ENCODE measurements at regions not wholly inside any gene's neighbourhood (a gene's known extent, or its start where the extent isn't known, plus 50 kb on each side); places are given as distances from the start of the nearest gene placed in this dataset.

GRCh38 chr13:82672248-82672647 lies 1210.0 kb downstream of the SLITRK1 start:
- H3K27me3 ChIP-seq (ENCODE audit: control insufficient read depth, insufficient read depth, low read length), result no peaks in the 10 kb centered on the region
- H3K4me1 ChIP-seq (ENCODE audit: control insufficient read depth, insufficient read depth, low read length), result peaks cover 10% of the 10 kb centered on the region
- peaks cover 7% of the 10 kb centered on the region for H3K9me3 ChIP-seq (ENCODE audit: control insufficient read depth, insufficient read depth, low read length)
- no peaks in the 10 kb centered on the region for H3K36me3 ChIP-seq (ENCODE audit: control insufficient read depth, insufficient read depth, low read length)
- H3K9ac ChIP-seq (ENCODE audit: low read depth, low read length), result no peak overlapping the region
- no peak overlapping the region for H3K4me3 ChIP-seq (ENCODE audit: low read depth, low read length)

GRCh38 chr13:82664183-82664582 lies 1218.1 kb downstream of the SLITRK1 start:
- Histone ChIP-seq H3K9me3 (ENCODE audit: control insufficient read depth, insufficient read depth, low read length) (no peaks in the 10 kb centered on the region), H3K4me1 (ENCODE audit: control insufficient read depth, insufficient read depth, low read length) (no peaks in the 10 kb centered on the region), H3K36me3 (ENCODE audit: control insufficient read depth, insufficient read depth, low read length) (no peaks in the 10 kb centered on the region)

GRCh38 chr13:82661126-82661525 lies 1221.1 kb downstream of the SLITRK1 start:
- Histone ChIP-seq H3K9me3 (ENCODE audit: control insufficient read depth, insufficient read depth, low read length) (no peaks in the 10 kb centered on the region), H3K36me3 (ENCODE audit: control insufficient read depth, insufficient read depth, low read length) (no peaks in the 10 kb centered on the region), H3K9ac (ENCODE audit: low read depth, low read length) (no peak overlapping the region), H3K4me3 (ENCODE audit: low read depth, low read length) (no peak overlapping the region), H3K27me3 (ENCODE audit: control insufficient read depth, insufficient read depth, low read length) (no peaks in the 10 kb centered on the region), H3K4me1 (ENCODE audit: control insufficient read depth, insufficient read depth, low read length) (no peaks in the 10 kb centered on the region)

More at GRCh38 chr13:82664183-82664582, 1218.1 kb downstream of the SLITRK1 start:
- H3K27me3 ChIP-seq (ENCODE audit: control insufficient read depth, insufficient read depth, low read length), result no peaks in the 10 kb centered on the region
- H3K9ac ChIP-seq (ENCODE audit: low read depth, low read length), result no peak overlapping the region
- no peak overlapping the region for H3K4me3 ChIP-seq (ENCODE audit: low read depth, low read length)

- Histone ChIP-seq H3K36me3 (ENCODE audit: control insufficient read depth, insufficient read depth, low read length) (no peaks in the 10 kb centered on the region), H3K9me3 (ENCODE audit: control insufficient read depth, insufficient read depth, low read length) (no peaks in the 10 kb centered on the region), H3K27me3 (ENCODE audit: control insufficient read depth, insufficient read depth, low read length) (no peaks in the 10 kb centered on the region), H3K4me1 (ENCODE audit: control insufficient read depth, insufficient read depth, low read length) (no peaks in the 10 kb centered on the region), H3K9ac (ENCODE audit: low read depth, low read length) (no peak overlapping the region), H3K4me3 (ENCODE audit: low read depth, low read length) (no peak overlapping the region)
These were observed 1223.5 kb downstream of the SLITRK1 start for GRCh38 chr13:82658811-82659210.

- Histone ChIP-seq H3K27me3 (ENCODE audit: control insufficient read depth, insufficient read depth, low read length) (no peaks in the 10 kb centered on the region), H3K9ac (ENCODE audit: low read depth, low read length) (no peak overlapping the region), H3K9me3 (ENCODE audit: control insufficient read depth, insufficient read depth, low read length) (no peaks in the 10 kb centered on the region), H3K4me3 (ENCODE audit: low read depth, low read length) (no peak overlapping the region), H3K4me1 (ENCODE audit: control insufficient read depth, insufficient read depth, low read length) (no peaks in the 10 kb centered on the region), H3K36me3 (ENCODE audit: control insufficient read depth, insufficient read depth, low read length) (no peaks in the 10 kb centered on the region)
These were observed 1224.8 kb downstream of the SLITRK1 start for GRCh38 chr13:82657471-82657870.

- Histone ChIP-seq H3K9me3 (ENCODE audit: control insufficient read depth, insufficient read depth, low read length) (no peaks in the 10 kb centered on the region), H3K4me3 (ENCODE audit: low read depth, low read length) (no peak overlapping the region), H3K9ac (ENCODE audit: low read depth, low read length) (no peak overlapping the region), H3K4me1 (ENCODE audit: control insufficient read depth, insufficient read depth, low read length) (no peaks in the 10 kb centered on the region), H3K36me3 (ENCODE audit: control insufficient read depth, insufficient read depth, low read length) (no peaks in the 10 kb centered on the region), H3K27me3 (ENCODE audit: control insufficient read depth, insufficient read depth, low read length) (no peaks in the 10 kb centered on the region)
These were observed 1227.1 kb downstream of the SLITRK1 start for GRCh38 chr13:82654861-82655855.

GRCh38 chr13:82654143-82654542 lies 1228.1 kb downstream of the SLITRK1 start:
- no peaks in the 10 kb centered on the region for H3K9me3 ChIP-seq (ENCODE audit: control insufficient read depth, insufficient read depth, low read length)

GRCh38 chr13:82647540-82647939 lies 1234.7 kb downstream of the SLITRK1 start:
- Histone ChIP-seq H3K4me3 (ENCODE audit: low read depth, low read length) (no peak overlapping the region), H3K9me3 (ENCODE audit: control insufficient read depth, insufficient read depth, low read length) (no peaks in the 10 kb centered on the region), H3K9ac (ENCODE audit: low read depth, low read length) (no peak overlapping the region), H3K36me3 (ENCODE audit: control insufficient read depth, insufficient read depth, low read length) (no peaks in the 10 kb centered on the region), H3K27me3 (ENCODE audit: control insufficient read depth, insufficient read depth, low read length) (no peaks in the 10 kb centered on the region), H3K4me1 (ENCODE audit: control insufficient read depth, insufficient read depth, low read length) (no peaks in the 10 kb centered on the region)

More at GRCh38 chr13:82654143-82654542, 1228.1 kb downstream of the SLITRK1 start:
- Histone ChIP-seq H3K4me1 (ENCODE audit: control insufficient read depth, insufficient read depth, low read length) (no peaks in the 10 kb centered on the region), H3K9ac (ENCODE audit: low read depth, low read length) (no peak overlapping the region), H3K36me3 (ENCODE audit: control insufficient read depth, insufficient read depth, low read length) (no peaks in the 10 kb centered on the region), H3K27me3 (ENCODE audit: control insufficient read depth, insufficient read depth, low read length) (no peaks in the 10 kb centered on the region), H3K4me3 (ENCODE audit: low read depth, low read length) (no peak overlapping the region)

GRCh38 chr13:82636119-82636518 lies 1246.2 kb downstream of the SLITRK1 start:
- Histone ChIP-seq H3K4me1 (ENCODE audit: control insufficient read depth, insufficient read depth, low read length) (no peaks in the 10 kb centered on the region), H3K4me3 (ENCODE audit: low read depth, low read length) (no peak overlapping the region), H3K27me3 (ENCODE audit: control insufficient read depth, insufficient read depth, low read length) (no peaks in the 10 kb centered on the region), H3K36me3 (ENCODE audit: control insufficient read depth, insufficient read depth, low read length) (no peaks in the 10 kb centered on the region), H3K9me3 (ENCODE audit: control insufficient read depth, insufficient read depth, low read length) (no peaks in the 10 kb centered on the region), H3K9ac (ENCODE audit: low read depth, low read length) (no peak overlapping the region)

- Histone ChIP-seq H3K27me3 (ENCODE audit: control insufficient read depth, insufficient read depth, low read length) (no peaks in the 10 kb centered on the region), H3K4me1 (ENCODE audit: control insufficient read depth, insufficient read depth, low read length) (no peaks in the 10 kb centered on the region), H3K4me3 (ENCODE audit: low read depth, low read length) (no peak overlapping the region), H3K9me3 (ENCODE audit: control insufficient read depth, insufficient read depth, low read length) (no peaks in the 10 kb centered on the region), H3K36me3 (ENCODE audit: control insufficient read depth, insufficient read depth, low read length) (no peaks in the 10 kb centered on the region), H3K9ac (ENCODE audit: low read depth, low read length) (no peak overlapping the region)
These were observed 1247.3 kb downstream of the SLITRK1 start for GRCh38 chr13:82634946-82635345.

- no peak overlapping the region for H3K9ac ChIP-seq (ENCODE audit: low read depth, low read length)
- no peaks in the 10 kb centered on the region for H3K27me3 ChIP-seq (ENCODE audit: control insufficient read depth, insufficient read depth, low read length)
- H3K4me1 ChIP-seq (ENCODE audit: control insufficient read depth, insufficient read depth, low read length), result no peaks in the 10 kb centered on the region
- H3K9me3 ChIP-seq (ENCODE audit: control insufficient read depth, insufficient read depth, low read length), result no peaks in the 10 kb centered on the region
- H3K4me3 ChIP-seq (ENCODE audit: low read depth, low read length), result no peak overlapping the region
- H3K36me3 ChIP-seq (ENCODE audit: control insufficient read depth, insufficient read depth, low read length), result no peaks in the 10 kb centered on the region
These were observed 1255.1 kb downstream of the SLITRK1 start for GRCh38 chr13:82627183-82627582.

GRCh38 chr13:82625717-82626116 lies 1256.6 kb downstream of the SLITRK1 start:
- no peaks in the 10 kb centered on the region for H3K36me3 ChIP-seq (ENCODE audit: control insufficient read depth, insufficient read depth, low read length)
- H3K9ac ChIP-seq (ENCODE audit: low read depth, low read length), result no peak overlapping the region
- H3K4me1 ChIP-seq (ENCODE audit: control insufficient read depth, insufficient read depth, low read length), result no peaks in the 10 kb centered on the region
- H3K27me3 ChIP-seq (ENCODE audit: control insufficient read depth, insufficient read depth, low read length), result no peaks in the 10 kb centered on the region
- H3K4me3 ChIP-seq (ENCODE audit: low read depth, low read length), result no peak overlapping the region
- H3K9me3 ChIP-seq (ENCODE audit: control insufficient read depth, insufficient read depth, low read length), result no peaks in the 10 kb centered on the region
